ENCODE measurements at regions not wholly inside any gene's neighbourhood (a gene's known extent, or its start where the extent isn't known, plus 50 kb on each side); places are given as distances from the start of the nearest gene placed in this dataset.

DNA sequence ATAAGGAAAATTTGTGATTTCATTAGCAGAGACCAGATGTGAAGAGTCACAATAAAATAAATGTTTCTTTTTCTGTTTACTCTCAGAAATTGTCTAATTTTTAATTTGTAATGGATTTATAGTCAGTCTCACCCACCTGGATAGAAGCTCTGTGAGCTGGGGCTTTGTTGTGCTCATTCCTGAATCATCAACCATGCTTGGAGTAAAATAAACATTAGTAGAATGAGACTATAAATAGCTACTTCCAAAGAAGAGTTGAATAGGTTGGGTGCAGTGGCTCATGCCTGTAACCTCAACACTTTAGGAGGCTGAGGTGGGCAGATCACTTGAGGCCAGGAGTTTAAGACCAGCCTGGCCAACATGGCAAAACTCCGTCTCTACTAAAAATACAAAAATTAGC lies 185.3 kb upstream of the FBXO33 start:
- TF ChIP-seq, protein P1, sequence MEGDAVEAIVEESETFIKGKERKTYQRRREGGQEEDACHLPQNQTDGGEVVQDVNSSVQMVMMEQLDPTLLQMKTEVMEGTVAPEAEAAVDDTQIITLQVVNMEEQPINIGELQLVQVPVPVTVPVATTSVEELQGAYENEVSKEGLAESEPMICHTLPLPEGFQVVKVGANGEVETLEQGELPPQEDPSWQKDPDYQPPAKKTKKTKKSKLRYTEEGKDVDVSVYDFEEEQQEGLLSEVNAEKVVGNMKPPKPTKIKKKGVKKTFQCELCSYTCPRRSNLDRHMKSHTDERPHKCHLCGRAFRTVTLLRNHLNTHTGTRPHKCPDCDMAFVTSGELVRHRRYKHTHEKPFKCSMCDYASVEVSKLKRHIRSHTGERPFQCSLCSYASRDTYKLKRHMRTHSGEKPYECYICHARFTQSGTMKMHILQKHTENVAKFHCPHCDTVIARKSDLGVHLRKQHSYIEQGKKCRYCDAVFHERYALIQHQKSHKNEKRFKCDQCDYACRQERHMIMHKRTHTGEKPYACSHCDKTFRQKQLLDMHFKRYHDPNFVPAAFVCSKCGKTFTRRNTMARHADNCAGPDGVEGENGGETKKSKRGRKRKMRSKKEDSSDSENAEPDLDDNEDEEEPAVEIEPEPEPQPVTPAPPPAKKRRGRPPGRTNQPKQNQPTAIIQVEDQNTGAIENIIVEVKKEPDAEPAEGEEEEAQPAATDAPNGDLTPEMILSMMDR (IDR thresholded peaks at IDR 0.05), result no peak
- no peak for TF ChIP-seq POLR2A (IDR thresholded peaks at IDR 0.05)
